HepG2 (cell line): ENCODE measurements at regions not wholly inside any gene's neighbourhood (a gene's known extent, or its start where the extent isn't known, plus 50 kb on each side); places are given as distances from the start of the nearest gene placed in this dataset.

Experiments
- ATAC-seq: fragments of 200-7000 bp; cut with Tn5 transposase; 3 replicates; pipeline ENCODE4 v1.9.1; 2020; ENCODE audit warnings: mild to moderate bottlenecking, moderate library complexity
- BruUV-seq: library from RNA; stranded (reverse); fragments of 400-500 nt; replicated peaks from 2 replicates; lab custom pipeline; 2021; lab: Mats Ljungman, UMichigan
- CTCF ChIA-PET: fragments of 300-600 bp; formaldehyde crosslinking; extraction: SDS; loops from one replicate; lab custom pipeline; 2021; ENCODE audit warnings: low total read pairs, inconsistent platforms, low intra/inter-chr PET ratio; lab: Yijun Ruan, JAX
- POLR2A ChIA-PET: fragments of 350-600 bp; sonication (Branson Sonifier 250); formaldehyde crosslinking; loops from one replicate; lab custom pipeline; 2020; ENCODE audit warnings: antibody characterized with exemption, inconsistent platforms; lab: Yijun Ruan, JAX
- DNase-seq: peaks from one replicate; pipeline ENCODE4 v3.0.0-alpha.2; 2015; ENCODE audit warnings: low spot score
- FAIRE-seq: peaks from 3 replicates; lab custom pipeline; 2011; peaks lifted over from hg19 to GRCh38; lab: Jason Lieb, UNC
- H2AFZ ChIP-seq: one replicate; pipeline ENCODE4 v1.6.1; 2011; ENCODE audit warnings: low read length, inconsistent platforms
- H3K27ac ChIP-seq: fragments of 300-600 bp; 3 replicates; pipeline ENCODE4 v1.8.0; 2011; ENCODE audit warnings: mixed run types, mild to moderate bottlenecking, mixed read lengths, low read length, inconsistent platforms; ENCODE audit not compliant: insufficient read depth; ENCODE audit errors: extremely low read length
- H3K27me3 ChIP-seq, 2 experiments: fragments of 200-600 bp in 1 of 2; 2 replicates in 1 of 2; 3 replicates in 1 of 2; pipeline versions ENCODE4 v1.6.0 to v1.8.0; 2011; ENCODE audit warnings: low read length in 2 of 2, mild to moderate bottlenecking in 2 of 2, moderate library complexity in 2 of 2, inconsistent platforms in 1 of 2; ENCODE audit not compliant: insufficient read depth in 2 of 2, control insufficient read depth in 1 of 2
- H3K36me3 ChIP-seq, 2 experiments: fragments of 200-600 bp in 1 of 2; replicated peaks in 1 of 2; 2 replicates in 1 of 2; 3 replicates in 1 of 2; pipeline versions ENCODE4 v1.5.1 to v1.8.0; 2011; ENCODE audit warnings: low read length in 2 of 2, inconsistent platforms in 1 of 2; ENCODE audit not compliant: insufficient read depth in 2 of 2, control insufficient read depth in 1 of 2
- H3K4me1 ChIP-seq: 2 replicates; pipeline ENCODE4 v1.5.1; 2012; ENCODE audit warnings: low read length, inconsistent platforms; ENCODE audit not compliant: insufficient read depth
- H3K4me2 ChIP-seq: 2 replicates; pipeline ENCODE4 v1.6.0; 2011; ENCODE audit warnings: low read depth, low read length, inconsistent platforms
- H3K4me3 ChIP-seq, 3 experiments: fragments of 200-600 bp in 1 of 3; sonication (generic), shearing (Covaris generic) in 1 of 3; replicated peaks in 1 of 3; 2 replicates each; pipeline ENCODE4 v1.5.1; 2011 to 2016; ENCODE audit warnings: low read length in 3 of 3, inconsistent platforms in 2 of 3, low read depth in 2 of 3, mild to moderate bottlenecking in 2 of 3, control low read depth in 1 of 3, mixed read lengths in 1 of 3; ENCODE audit not compliant: insufficient read depth in 1 of 3
- H3K79me2 ChIP-seq: one replicate; pipeline ENCODE4 v1.6.1; 2011; ENCODE audit warnings: low read length, inconsistent platforms; ENCODE audit not compliant: insufficient read depth
- H3K9ac ChIP-seq: 2 replicates; pipeline ENCODE4 v1.6.0; 2011; ENCODE audit warnings: mild to moderate bottlenecking, low read depth, low read length, inconsistent platforms; ENCODE audit not compliant: insufficient read depth
- H3K9me3 ChIP-seq: 2 replicates; pipeline ENCODE4 v1.5.1; 2012; ENCODE audit warnings: mild to moderate bottlenecking, low read length
- H4K20me1 ChIP-seq: 2 replicates; pipeline ENCODE4 v1.6.0; 2011; ENCODE audit warnings: inconsistent platforms, mild to moderate bottlenecking, low read length, moderate library complexity; ENCODE audit not compliant: insufficient read depth
- AGO1 ChIP-seq: fragments of 200-400 bp; formaldehyde crosslinking; IDR thresholded peaks from 2 replicates; pipeline ENCODE4 v1.6.1; 2017; ENCODE audit warnings: mild to moderate bottlenecking, low read depth, low read length, moderate library complexity; ENCODE audit not compliant: poor library complexity, severe bottlenecking
- HDAC1 ChIP-seq: sonication (generic); formaldehyde crosslinking; IDR thresholded peaks from 2 replicates; pipeline ENCODE4 v1.5.1; 2020; ENCODE audit warnings: mild to moderate bottlenecking, missing genetic modification reagents
- HOXD1 ChIP-seq: sonication (generic); formaldehyde crosslinking; IDR thresholded peaks from 2 replicates; pipeline ENCODE4 v1.5.0; 2020; ENCODE audit warnings: missing genetic modification reagents
- KLF11 ChIP-seq: IDR thresholded peaks from 2 replicates; pipeline ENCODE4 v1.6.1; 2016; ENCODE audit warnings: missing compliant biosample characterization
- NCOA5 ChIP-seq: sonication (generic); formaldehyde crosslinking; IDR thresholded peaks from 2 replicates; pipeline ENCODE4 v1.4.0; 2020; ENCODE audit warnings: missing genetic modification reagents
- PCBP1 ChIP-seq: fragments of 200-400 bp; formaldehyde crosslinking; IDR thresholded peaks from 2 replicates; pipeline ENCODE4 v1.6.1; 2017; ENCODE audit warnings: mild to moderate bottlenecking, low read depth, low read length, borderline replicate concordance
- TBX3 ChIP-seq: fragments of 450-650 bp; IDR thresholded peaks from 2 replicates; pipeline ENCODE4 v1.6.1; 2017; ENCODE audit warnings: antibody characterized with exemption, mild to moderate bottlenecking, inconsistent platforms, borderline replicate concordance
- TFDP1 ChIP-seq: IDR thresholded peaks from 2 replicates; pipeline ENCODE4 v1.6.1; 2016; ENCODE audit warnings: missing compliant biosample characterization, missing genetic modification reagents, borderline replicate concordance
- ZNF30 ChIP-seq: sonication (generic); formaldehyde crosslinking; IDR thresholded peaks from 2 replicates; pipeline ENCODE4 v1.5.0; 2020; ENCODE audit warnings: mild to moderate bottlenecking, missing genetic modification reagents
- ZNF343 ChIP-seq: sonication (generic); formaldehyde crosslinking; IDR thresholded peaks from 2 replicates; pipeline ENCODE4 v1.4.0; 2020; ENCODE audit warnings: mild to moderate bottlenecking, missing genetic modification reagents
- ZNF382 ChIP-seq: sonication (generic); formaldehyde crosslinking; IDR thresholded peaks from 2 replicates; pipeline ENCODE4 v1.5.0; 2020; ENCODE audit warnings: missing genetic modification reagents, mild to moderate bottlenecking, borderline replicate concordance
- ZNF441 ChIP-seq: sonication (generic); formaldehyde crosslinking; IDR thresholded peaks from 2 replicates; pipeline ENCODE4 v1.7.0; 2021; ENCODE audit warnings: missing genetic modification reagents, borderline replicate concordance
- ZNF580 ChIP-seq: IDR thresholded peaks from 2 replicates; pipeline ENCODE4 v1.6.1; 2016; ENCODE audit warnings: low read depth, borderline replicate concordance
- ZNF879 ChIP-seq: sonication (generic); formaldehyde crosslinking; IDR thresholded peaks from 2 replicates; pipeline ENCODE4 v1.8.1; 2023; ENCODE audit warnings: missing genetic modification reagents
- WGBS: methylation state at CpG from one replicate; pipeline ENCODE4 v1.1.6; 2017; ENCODE audit warnings: low lambda C conversion rate; 5-methylcytosine and 5-hydroxymethylcytosine counted together
- in situ Hi-C: cut with HindIII; loops from 2 replicates; pipeline ENCODE4 v1.10.0; 2017; ENCODE audit warnings: low pct_unique_long_range_greater_than_20kb; ENCODE audit not compliant: extremely low pct_ligation_motif_present
- intact Hi-C: fragments of 100-400 bp; cut with micrococcal nuclease; formaldehyde crosslinking; loops from one replicate; pipeline ENCODE4 v1.10.0; 2022; ENCODE audit not compliant: unreplicated experiment
- TF ChIP-seq, protein P1 (sequence below): sonication (generic); formaldehyde crosslinking; IDR thresholded peaks from 2 replicates; pipeline ENCODE4 v1.8.0; 2022; ENCODE audit warnings: low read depth, missing genetic modification reagents
- TF ChIP-seq, protein P2 (sequence below): sonication (generic); formaldehyde crosslinking; IDR thresholded peaks from 2 replicates; pipeline ENCODE4 v1.4.0; 2020; ENCODE audit warnings: mild to moderate bottlenecking, missing genetic modification reagents
- TF ChIP-seq, protein P3 (sequence below): sonication (generic); formaldehyde crosslinking; IDR thresholded peaks from 2 replicates; pipeline ENCODE4 v1.8.1; 2023; ENCODE audit warnings: mild to moderate bottlenecking, inconsistent platforms, moderate library complexity, missing genetic modification reagents, borderline replicate concordance

- TF ChIP-seq AGO1 (no peak), HOXD1 (CRISPR knock-in tag) (no peak), KLF11 (no peak), ZNF382 (CRISPR knock-in tag) (no peak), PCBP1 (no peak), TBX3 (no peak), ZNF580 (CRISPR knock-in tag) (no peak), NCOA5 (CRISPR knock-in tag) (no peak)
- TF ChIP-seq, protein P1, sequence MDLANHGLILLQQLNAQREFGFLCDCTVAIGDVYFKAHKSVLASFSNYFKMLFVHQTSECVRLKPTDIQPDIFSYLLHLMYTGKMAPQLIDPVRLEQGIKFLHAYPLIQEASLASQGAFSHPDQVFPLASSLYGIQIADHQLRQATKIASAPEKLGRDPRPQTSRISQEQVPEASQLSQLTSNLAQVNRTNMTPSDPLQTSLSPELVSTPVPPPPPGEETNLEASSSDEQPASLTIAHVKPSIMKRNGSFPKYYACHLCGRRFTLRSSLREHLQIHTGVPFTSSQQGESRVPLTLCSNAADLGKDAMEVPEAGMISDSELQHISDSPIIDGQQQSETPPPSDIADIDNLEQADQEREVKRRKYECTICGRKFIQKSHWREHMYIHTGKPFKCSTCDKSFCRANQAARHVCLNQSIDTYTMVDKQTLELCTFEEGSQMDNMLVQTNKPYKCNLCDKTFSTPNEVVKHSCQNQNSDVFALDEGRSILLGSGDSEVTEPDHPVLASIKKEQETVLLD (CRISPR knock-in tag): no peak
Measured at GRCh38 chr6:139641376-139641775, 266.9 kb upstream of the CITED2 start (continued).

- no peaks in the 10 kb centered on the region for H4K20me1 ChIP-seq
- no peak overlapping the region for H3K4me3 ChIP-seq
- H3K9ac ChIP-seq: no peak overlapping the region
- no peaks in the 10 kb centered on the region for H3K4me1 ChIP-seq
- no peaks in the 10 kb centered on the region for H3K9me3 ChIP-seq
- intact Hi-C loops (no loop called here), in situ Hi-C loops (no loop called here)
- no peaks in the 10 kb centered on the region for H3K27me3 ChIP-seq
- FAIRE-seq: no peak
- no peak for DNase-seq
- BruUV-seq: no TSS peak
- ChIA-PET CTCF (no interaction called here), POLR2A (no interaction called here)
- H3K4me2 ChIP-seq: no peak overlapping the region
- 61% methylated on average over 4 of the region's 4 CpGs for WGBS
- H2AFZ ChIP-seq: no peak overlapping the region
- ATAC-seq: no peak
- H3K79me2 ChIP-seq: no peaks in the 10 kb centered on the region
- no peak overlapping the region for H3K27ac ChIP-seq
- no peaks in the 10 kb centered on the region for H3K36me3 ChIP-seq
- TF ChIP-seq, protein P2, sequence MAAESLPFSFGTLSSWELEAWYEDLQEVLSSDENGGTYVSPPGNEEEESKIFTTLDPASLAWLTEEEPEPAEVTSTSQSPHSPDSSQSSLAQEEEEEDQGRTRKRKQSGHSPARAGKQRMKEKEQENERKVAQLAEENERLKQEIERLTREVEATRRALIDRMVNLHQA (CRISPR knock-in tag): no peak
- TF ChIP-seq HDAC1 (no peak), ZNF879 (CRISPR knock-in tag) (no peak), ZNF441 (CRISPR knock-in tag) (no peak), ZNF30 (CRISPR knock-in tag) (no peak), TFDP1 (CRISPR knock-in tag) (no peak), ZNF343 (no peak)
- TF ChIP-seq, protein P3, sequence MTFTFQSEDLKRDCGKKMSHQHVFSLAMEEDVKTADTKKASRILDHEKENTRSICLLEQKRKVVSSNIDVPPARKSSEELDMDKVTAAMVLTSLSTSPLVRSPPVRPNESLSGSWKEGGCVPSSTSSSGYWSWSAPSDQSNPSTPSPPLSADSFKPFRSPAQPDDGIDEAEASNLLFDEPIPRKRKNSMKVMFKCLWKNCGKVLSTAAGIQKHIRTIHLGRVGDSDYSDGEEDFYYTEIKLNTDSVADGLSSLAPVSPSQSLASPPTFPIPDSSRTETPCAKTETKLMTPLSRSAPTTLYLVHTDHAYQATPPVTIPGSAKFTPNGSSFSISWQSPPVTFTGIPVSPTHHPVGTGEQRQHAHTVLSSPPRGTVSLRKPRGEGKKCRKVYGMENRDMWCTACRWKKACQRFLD (CRISPR knock-in tag): no peak
Measured at GRCh38 chr6:139640921-139641320, 266.5 kb upstream of the CITED2 start.
